ENCODE measurements at regions not wholly inside any gene's neighbourhood (a gene's known extent, or its start where the extent isn't known, plus 50 kb on each side); places are given as distances from the start of the nearest gene placed in this dataset.
"Not testable (repeated sequence)": the region's sequence is repeated elsewhere in the genome, so short reads cannot be mapped to it uniquely, and the experiment has no call there.

DNA sequence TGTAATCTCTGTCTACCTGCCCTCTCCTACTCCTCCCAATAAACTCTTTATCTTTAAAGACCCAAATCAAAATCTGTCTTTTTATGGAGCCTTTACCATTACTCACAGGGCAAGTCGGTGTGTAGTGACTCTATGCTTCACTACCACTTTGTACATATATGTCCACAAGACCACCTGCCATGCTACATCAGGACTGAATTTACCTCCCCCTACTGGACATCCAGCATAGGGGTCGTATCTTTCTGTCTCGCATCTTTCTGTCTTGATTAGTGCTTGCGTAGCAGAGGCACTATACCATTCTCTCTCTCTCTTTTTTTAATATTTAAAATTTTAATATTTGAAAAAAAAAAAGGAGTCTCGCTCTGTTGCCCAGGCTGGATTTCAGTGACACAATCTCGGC lies 587.5 kb downstream of the SOX5 start:
- no peak overlapping the region for H3K4me3 Mint-ChIP-seq
- no peaks in the 10 kb centered on the region for H3K4me1 Mint-ChIP-seq
- POLR2A ChIA-PET = no interaction called here
- H3K36me3 Mint-ChIP-seq (ENCODE audit: low read depth) = no peaks in the 10 kb centered on the region
- CTCF ChIA-PET = interaction anchor here (0.7 kb wide), 1 partner anchor 18 kb away, joined by 4 read pairs; no protein-coding TSS in a partner anchor
- peaks cover 4% of the 10 kb centered on the region for H3K9me3 Mint-ChIP-seq
- TF ChIP-seq, protein P1, sequence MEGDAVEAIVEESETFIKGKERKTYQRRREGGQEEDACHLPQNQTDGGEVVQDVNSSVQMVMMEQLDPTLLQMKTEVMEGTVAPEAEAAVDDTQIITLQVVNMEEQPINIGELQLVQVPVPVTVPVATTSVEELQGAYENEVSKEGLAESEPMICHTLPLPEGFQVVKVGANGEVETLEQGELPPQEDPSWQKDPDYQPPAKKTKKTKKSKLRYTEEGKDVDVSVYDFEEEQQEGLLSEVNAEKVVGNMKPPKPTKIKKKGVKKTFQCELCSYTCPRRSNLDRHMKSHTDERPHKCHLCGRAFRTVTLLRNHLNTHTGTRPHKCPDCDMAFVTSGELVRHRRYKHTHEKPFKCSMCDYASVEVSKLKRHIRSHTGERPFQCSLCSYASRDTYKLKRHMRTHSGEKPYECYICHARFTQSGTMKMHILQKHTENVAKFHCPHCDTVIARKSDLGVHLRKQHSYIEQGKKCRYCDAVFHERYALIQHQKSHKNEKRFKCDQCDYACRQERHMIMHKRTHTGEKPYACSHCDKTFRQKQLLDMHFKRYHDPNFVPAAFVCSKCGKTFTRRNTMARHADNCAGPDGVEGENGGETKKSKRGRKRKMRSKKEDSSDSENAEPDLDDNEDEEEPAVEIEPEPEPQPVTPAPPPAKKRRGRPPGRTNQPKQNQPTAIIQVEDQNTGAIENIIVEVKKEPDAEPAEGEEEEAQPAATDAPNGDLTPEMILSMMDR (IDR thresholded peaks at IDR 0.05) = no peak
- no peak overlapping the region for H3K27ac Mint-ChIP-seq
- ATAC-seq (ENCODE audit: low read depth) (no peak), DNase-seq (no peak)
- H3K27me3 Mint-ChIP-seq = no peaks in the 10 kb centered on the region
- intact Hi-C loops (cut with micrococcal nuclease) = no loop called here

GRCh38 chr12:23368590-23368989 lies 580.9 kb downstream of the SOX5 start:
- intact Hi-C loops (cut with micrococcal nuclease) = no loop called here
- ChIA-PET POLR2A (no interaction called here), CTCF (no interaction called here)
- H3K4me1 Mint-ChIP-seq = no peaks in the 10 kb centered on the region
- H3K4me3 Mint-ChIP-seq = no peak overlapping the region
- H3K27ac Mint-ChIP-seq = no peak overlapping the region
- TF ChIP-seq, protein P1 (IDR thresholded peaks at IDR 0.05) = no peak
- H3K9me3 Mint-ChIP-seq = peaks cover 4% of the 10 kb centered on the region
- H3K36me3 Mint-ChIP-seq (ENCODE audit: low read depth) = no peaks in the 10 kb centered on the region
- no peaks in the 10 kb centered on the region for H3K27me3 Mint-ChIP-seq
- DNase-seq = no peak
- ATAC-seq (ENCODE audit: low read depth) = no peak

DNA sequence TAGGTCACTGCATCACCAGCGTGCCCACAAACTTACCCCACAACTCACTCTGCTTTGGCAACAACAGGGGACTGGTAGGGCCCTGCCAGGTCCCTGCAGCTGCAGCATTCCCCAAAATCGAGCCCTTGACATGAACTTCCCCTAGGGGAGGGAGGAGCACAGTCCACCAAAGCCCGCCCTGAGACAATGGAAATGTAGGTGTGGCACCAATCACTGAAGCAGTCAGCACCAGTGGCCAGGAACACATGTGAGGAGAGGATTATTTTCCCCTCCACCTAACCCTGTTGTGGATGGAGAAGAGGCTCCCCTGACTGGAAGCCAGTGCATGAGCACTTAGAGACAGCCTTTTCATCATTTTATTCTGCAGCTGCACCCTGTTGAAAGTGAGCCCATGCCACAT lies 573.8 kb downstream of the SOX5 start:
- no peaks in the 10 kb centered on the region for H3K4me1 Mint-ChIP-seq
- intact Hi-C loops (cut with micrococcal nuclease) = no loop called here
- no peak overlapping the region for H3K27ac Mint-ChIP-seq
- no peaks in the 10 kb centered on the region for H3K36me3 Mint-ChIP-seq (ENCODE audit: low read depth)
- H3K4me3 Mint-ChIP-seq = no peak overlapping the region
- TF ChIP-seq, protein P1 (IDR thresholded peaks at IDR 0.05) = no peak
- no peak for DNase-seq
- no peak for ATAC-seq (ENCODE audit: low read depth)
- H3K27me3 Mint-ChIP-seq = no peaks in the 10 kb centered on the region
- POLR2A ChIA-PET = no interaction called here
- CTCF ChIA-PET = no interaction called here
- H3K9me3 Mint-ChIP-seq = peaks cover 20% of the 10 kb centered on the region

DNA sequence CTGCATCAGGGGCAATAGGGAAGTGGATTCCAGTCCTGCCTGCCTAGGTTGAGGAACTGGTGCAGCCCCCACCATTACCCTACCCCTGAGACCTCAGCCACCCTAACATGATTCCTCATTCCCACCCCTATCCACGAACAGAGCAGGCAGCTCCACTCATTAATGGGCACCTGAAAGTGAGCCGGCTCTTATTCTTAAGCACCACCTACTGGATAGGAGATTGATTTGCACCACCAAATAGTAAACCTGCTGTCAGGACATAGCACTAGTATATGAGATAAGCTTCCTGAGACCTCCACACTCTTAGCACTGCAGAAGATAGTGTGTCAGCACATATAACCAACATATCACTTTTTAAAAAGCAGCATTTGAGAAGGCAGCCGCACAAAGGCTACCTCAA lies 573.2 kb downstream of the SOX5 start:
- CTCF ChIA-PET = no interaction called here
- TF ChIP-seq, protein P1 (IDR thresholded peaks at IDR 0.05) = no peak
- Mint-ChIP-seq H3K4me1 (no peaks in the 10 kb centered on the region), H3K9me3 (peaks cover 20% of the 10 kb centered on the region), H3K4me3 (no peak overlapping the region), H3K27me3 (no peaks in the 10 kb centered on the region), H3K36me3 (ENCODE audit: low read depth) (no peaks in the 10 kb centered on the region), H3K27ac (no peak overlapping the region)
- ATAC-seq (ENCODE audit: low read depth) = no peak
- POLR2A ChIA-PET = no interaction called here
- DNase-seq = no peak
- intact Hi-C loops (cut with micrococcal nuclease) = no loop called here

DNA sequence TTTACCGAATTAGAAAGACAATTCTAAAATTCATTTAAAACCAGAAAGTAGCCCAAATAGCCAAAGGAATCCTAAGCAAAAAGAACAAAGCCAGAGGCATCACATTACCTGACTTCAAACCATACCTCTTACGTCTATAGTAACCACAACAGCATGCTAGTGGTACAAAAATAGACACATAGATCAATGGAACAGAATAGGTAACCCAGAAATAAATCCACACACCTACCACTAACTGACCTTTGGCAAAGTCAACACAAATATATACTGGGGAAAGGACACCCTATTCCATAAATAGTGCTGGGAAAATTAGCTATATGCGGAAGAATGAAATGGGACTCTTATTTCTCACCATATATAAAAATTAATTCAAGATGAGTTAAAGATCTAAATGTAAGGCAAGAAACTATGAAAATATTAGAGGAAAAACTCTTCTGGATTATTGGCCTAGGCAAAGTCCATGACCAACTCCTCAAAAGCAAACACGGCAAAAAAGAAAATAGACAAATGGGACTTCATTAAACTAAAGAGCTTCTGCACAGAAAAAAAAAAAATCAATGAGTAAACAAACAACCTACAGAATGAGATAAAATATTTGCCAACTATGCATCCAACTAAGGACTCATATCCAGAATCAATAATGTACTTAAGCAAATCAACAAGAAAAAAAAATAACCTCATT lies 568.9 kb downstream of the SOX5 start:
- no peak for ATAC-seq (ENCODE audit: low read depth)
- TF ChIP-seq, protein P1 (IDR thresholded peaks at IDR 0.05) = no peak
- DNase-seq = no peak
- no peak overlapping the region for H3K4me3 Mint-ChIP-seq
- peaks cover 20% of the 10 kb centered on the region for H3K9me3 Mint-ChIP-seq
- no peaks in the 10 kb centered on the region for H3K27me3 Mint-ChIP-seq
- CTCF ChIA-PET = no interaction called here
- no peaks in the 10 kb centered on the region for H3K36me3 Mint-ChIP-seq (ENCODE audit: low read depth)
- H3K4me1 Mint-ChIP-seq = no peaks in the 10 kb centered on the region
- H3K27ac Mint-ChIP-seq = no peak overlapping the region
- POLR2A ChIA-PET = no interaction called here
- intact Hi-C loops (cut with micrococcal nuclease) = no loop called here

- CTCF ChIA-PET; POLR2A ChIA-PET; ATAC-seq (ENCODE audit: low read depth); H3K36me3 Mint-ChIP-seq (ENCODE audit: low read depth); H3K27me3 Mint-ChIP-seq; H3K4me3 Mint-ChIP-seq; H3K4me1 Mint-ChIP-seq; H3K27ac Mint-ChIP-seq; intact Hi-C loops (cut with micrococcal nuclease); DNase-seq: not testable (repeated sequence)
- peaks cover 11% of the 10 kb centered on the region for H3K9me3 Mint-ChIP-seq
Observed at GRCh38 chr12:23388898-23389297, 560.6 kb downstream of the SOX5 start.

DNA sequence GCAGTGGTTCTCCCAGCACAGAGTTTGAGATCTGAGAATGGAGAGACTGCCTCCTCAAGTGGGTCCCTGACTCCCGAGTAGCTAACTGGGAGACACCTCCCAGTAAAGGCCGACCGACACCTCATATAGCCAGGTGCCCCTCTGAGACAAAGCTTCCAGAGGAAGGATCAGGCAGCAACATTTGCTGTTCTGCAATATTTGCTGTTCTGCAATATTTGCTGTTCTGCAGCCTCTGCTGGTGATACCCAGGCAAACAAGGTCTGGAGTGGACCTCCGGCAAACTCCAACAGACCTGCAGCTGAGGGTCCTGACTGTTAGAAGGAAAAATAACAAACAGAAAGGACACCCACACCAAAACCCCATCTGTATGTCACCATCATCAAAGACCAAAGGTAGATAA lies 560.2 kb downstream of the SOX5 start:
- H3K36me3 Mint-ChIP-seq (ENCODE audit: low read depth); intact Hi-C loops (cut with micrococcal nuclease); H3K27me3 Mint-ChIP-seq; H3K27ac Mint-ChIP-seq; CTCF ChIA-PET; H3K4me3 Mint-ChIP-seq; POLR2A ChIA-PET; DNase-seq; H3K4me1 Mint-ChIP-seq; ATAC-seq (ENCODE audit: low read depth): not testable (repeated sequence)
- peaks cover 12% of the 10 kb centered on the region for H3K9me3 Mint-ChIP-seq
